PC-9 (cell line): ENCODE measurements at regions not wholly inside any gene's neighbourhood (a gene's known extent, or its start where the extent isn't known, plus 50 kb on each side); places are given as distances from the start of the nearest gene placed in this dataset.

Source experiments
- BruUV-seq: library from RNA; stranded (reverse); fragments of 400-500 nt; replicated peaks from 2 replicates; lab custom pipeline; 2021; lab: Mats Ljungman, UMichigan
- CTCF ChIA-PET: fragments of 300-600 bp; sonication (Branson Sonifier 250); formaldehyde crosslinking; loops from one replicate; lab custom pipeline; 2022; ENCODE audit warnings: antibody characterized with exemption; lab: Charles Lee
- POLR2A ChIA-PET: fragments of 300-600 bp; sonication (Branson Sonifier 250); formaldehyde crosslinking; loops from one replicate; lab custom pipeline; 2022; ENCODE audit warnings: antibody characterized with exemption; ENCODE audit not compliant: unreplicated experiment; lab: Charles Lee
- DNase-seq, 2 experiments: peaks; one replicate each; pipeline versions ENCODE4 v3.0.0 to v3.0.0-alpha.2; 2015 to 2022; ENCODE audit warnings: mixed read lengths in 1 of 2
- H2AFZ ChIP-seq: fragments of 200-600 bp; sonication (generic); 2 replicates; pipeline ENCODE4 v1.8.1; 2017; ENCODE audit warnings: antibody characterized with exemption
- H3F3A ChIP-seq: fragments of 200-600 bp; sonication (generic); 2 replicates; pipeline ENCODE4 v1.8.1; 2017; ENCODE audit warnings: antibody characterized with exemption, mild to moderate bottlenecking, low read depth; ENCODE audit not compliant: insufficient read depth
- H3K27ac ChIP-seq: fragments of 200-600 bp; sonication (generic); 2 replicates; pipeline ENCODE4 v1.6.1; 2016; ENCODE audit warnings: mixed run types
- H3K27me3 ChIP-seq: fragments of 200-600 bp; sonication (generic); 2 replicates; pipeline ENCODE4 v1.6.1; 2016; ENCODE audit warnings: low read depth, mixed run types; ENCODE audit not compliant: insufficient read depth
- H3K36me3 ChIP-seq: fragments of 200-600 bp; sonication (generic); 2 replicates; pipeline ENCODE4 v1.6.1; 2016; ENCODE audit warnings: low read depth, mixed run types
- H3K4me1 ChIP-seq: fragments of 200-600 bp; sonication (generic); replicated peaks from 2 replicates; pipeline ENCODE4 v1.6.1; 2016; ENCODE audit warnings: mixed run types; ENCODE audit not compliant: insufficient read depth
- H3K4me2 ChIP-seq: fragments of 200-600 bp; sonication (generic); 2 replicates; pipeline ENCODE4 v1.6.1; 2017; ENCODE audit warnings: mixed run types
- H3K4me3 ChIP-seq: fragments of 200-600 bp; sonication (generic); 2 replicates; pipeline ENCODE4 v1.6.1; 2016; ENCODE audit warnings: mixed run types
- H3K79me2 ChIP-seq: fragments of 200-600 bp; sonication (generic); 2 replicates; pipeline ENCODE4 v1.6.1; 2017; ENCODE audit warnings: low read depth, mixed run types
- H3K9me2 ChIP-seq: fragments of 200-600 bp; sonication (generic); 2 replicates; pipeline ENCODE4 v1.8.1; 2017; ENCODE audit warnings: mild to moderate bottlenecking; ENCODE audit not compliant: insufficient read depth
- H3K9me3 ChIP-seq: fragments of 200-600 bp; sonication (generic); 2 replicates; pipeline ENCODE4 v1.8.1; 2016; ENCODE audit warnings: low read depth; ENCODE audit not compliant: insufficient read depth
- H4K20me1 ChIP-seq: fragments of 200-600 bp; sonication (generic); 2 replicates; pipeline ENCODE4 v1.8.1; 2017; ENCODE audit not compliant: insufficient read depth
- CTCF ChIP-seq: fragments of 200-600 bp; sonication (generic); conservative IDR thresholded peaks from 2 replicates; pipeline ENCODE4 v1.6.1; 2017; ENCODE audit warnings: mixed run types, antibody characterized with exemption, mild to moderate bottlenecking, moderate library complexity
- EZH2 ChIP-seq: fragments of 200-600 bp; sonication (generic); IDR thresholded peaks from 2 replicates; pipeline ENCODE4 v1.8.0; 2017; ENCODE audit warnings: antibody characterized with exemption, low read depth
- intact Hi-C: fragments of 100-400 bp; cut with micrococcal nuclease; formaldehyde crosslinking; loops from one replicate; pipeline ENCODE4 v1.10.0; 2022; ENCODE audit not compliant: unreplicated experiment

GRCh38 chr11:119586181-119586580 lies 142.8 kb downstream of the NECTIN1 start:
- Histone ChIP-seq H3K9me3 (no peaks in the 10 kb centered on the region), H3K27me3 (no peaks in the 10 kb centered on the region), H3K79me2 (no peaks in the 10 kb centered on the region), H2AFZ (no peak overlapping the region), H3K4me1 (peaks cover 46% of the 10 kb centered on the region), H3K4me3 (no peak overlapping the region), H3F3A (peaks cover 23% of the 10 kb centered on the region), H3K4me2 (no peak overlapping the region), H3K36me3 (no peaks in the 10 kb centered on the region), H4K20me1 (no peaks in the 10 kb centered on the region), H3K27ac (0 out of 2 replicates have a peak overlapping the region, but pooled peaks have one; percentile 50), H3K9me2 (no peaks in the 10 kb centered on the region)
- DNase-seq: no peak
- ChIA-PET CTCF (interaction anchor here (1.3 kb wide), 1 partner anchor 39 kb away, joined by 3 read pairs; no protein-coding TSS in a partner anchor), POLR2A (no interaction called here)
- no TSS peak for BruUV-seq
- no peak for TF ChIP-seq CTCF
- TF ChIP-seq EZH2: no peak
- intact Hi-C loops: no loop called here

- peak overlapping the region; percentile 50 for H3K27ac ChIP-seq
- CTCF ChIA-PET: interaction anchor here (1.9 kb wide), 1 partner anchor 13 kb away, joined by 6 read pairs; no protein-coding TSS in a partner anchor
- POLR2A ChIA-PET: interaction anchor here (0.6 to 1.2 kb wide), 4 partner anchors 9 to 537 kb away, joined by 3 to 5 read pairs (median 3); no protein-coding TSS in a partner anchor
Measured at GRCh38 chr11:119585043-119585781, 143.8 kb downstream of the NECTIN1 start.

More at GRCh38 chr11:119585043-119585781, 143.8 kb downstream of the NECTIN1 start:
- DNase-seq: peak; percentile 70 to 83
- TF ChIP-seq CTCF (no peak), EZH2 (no peak)
- Histone ChIP-seq H3K9me3 (no peaks in the 10 kb centered on the region; the same call in 1 of the 2 replicates), H3F3A (peaks cover 15% of the 10 kb centered on the region), H3K79me2 (no peaks in the 10 kb centered on the region), H3K9me2 (no peaks in the 10 kb centered on the region), H3K4me2 (peak overlapping the region; percentile 94), H3K4me3 (peak overlapping the region; percentile 70), H3K4me1 (peaks cover 38% of the 10 kb centered on the region), H3K27me3 (no peaks in the 10 kb centered on the region), H2AFZ (peak overlapping the region; percentile 90), H4K20me1 (no peaks in the 10 kb centered on the region), H3K36me3 (no peaks in the 10 kb centered on the region)
- intact Hi-C loops: no loop called here
- no TSS peak for BruUV-seq
